22Rv1 (cell line): ENCODE measurements at regions not wholly inside any gene's neighbourhood (a gene's known extent, or its start where the extent isn't known, plus 50 kb on each side); places are given as distances from the start of the nearest gene placed in this dataset.

Experiments
- ZFX ChIP-seq: fragments of 450-650 bp; IDR thresholded peaks from 2 replicates; pipeline ENCODE4 v1.6.1; 2017; ENCODE audit warnings: antibody characterized with exemption, borderline replicate concordance
- TF ChIP-seq, protein P1 (sequence below): fragments of 450-650 bp; IDR thresholded peaks from 2 replicates; pipeline ENCODE4 v1.5.1; 2017; ENCODE audit warnings: mild to moderate bottlenecking

DNA sequence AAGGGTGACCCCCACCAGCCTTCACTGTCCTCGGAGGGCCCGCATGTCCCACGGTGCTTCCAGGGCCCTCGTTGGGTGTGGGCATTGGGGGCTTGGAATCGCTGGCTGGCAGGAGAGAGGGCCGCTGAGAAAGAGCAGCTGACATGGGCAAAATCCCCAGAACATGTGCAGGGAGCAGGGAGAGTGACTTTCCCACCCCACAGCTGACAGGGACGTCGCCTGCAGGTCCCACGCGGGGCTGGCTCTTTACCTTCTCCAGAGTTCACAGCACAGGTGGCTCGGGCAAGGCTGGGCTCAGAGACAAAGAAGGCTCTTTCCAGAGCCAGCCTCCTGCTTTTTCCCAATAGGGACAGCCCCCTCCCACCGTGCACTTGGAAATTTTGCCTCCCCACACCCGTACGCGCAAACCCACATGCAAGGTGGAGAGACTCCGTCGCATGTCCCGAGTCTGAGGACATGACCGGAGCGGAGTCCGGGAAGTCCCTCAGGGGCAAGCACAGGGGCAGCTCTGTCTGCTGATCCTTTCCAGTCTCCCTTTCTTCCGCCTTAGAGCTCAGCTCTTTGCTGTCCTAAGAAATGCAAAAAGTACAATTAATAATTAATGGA is 370.2 kb upstream of the MYT1L start:
- TF ChIP-seq, protein P1, sequence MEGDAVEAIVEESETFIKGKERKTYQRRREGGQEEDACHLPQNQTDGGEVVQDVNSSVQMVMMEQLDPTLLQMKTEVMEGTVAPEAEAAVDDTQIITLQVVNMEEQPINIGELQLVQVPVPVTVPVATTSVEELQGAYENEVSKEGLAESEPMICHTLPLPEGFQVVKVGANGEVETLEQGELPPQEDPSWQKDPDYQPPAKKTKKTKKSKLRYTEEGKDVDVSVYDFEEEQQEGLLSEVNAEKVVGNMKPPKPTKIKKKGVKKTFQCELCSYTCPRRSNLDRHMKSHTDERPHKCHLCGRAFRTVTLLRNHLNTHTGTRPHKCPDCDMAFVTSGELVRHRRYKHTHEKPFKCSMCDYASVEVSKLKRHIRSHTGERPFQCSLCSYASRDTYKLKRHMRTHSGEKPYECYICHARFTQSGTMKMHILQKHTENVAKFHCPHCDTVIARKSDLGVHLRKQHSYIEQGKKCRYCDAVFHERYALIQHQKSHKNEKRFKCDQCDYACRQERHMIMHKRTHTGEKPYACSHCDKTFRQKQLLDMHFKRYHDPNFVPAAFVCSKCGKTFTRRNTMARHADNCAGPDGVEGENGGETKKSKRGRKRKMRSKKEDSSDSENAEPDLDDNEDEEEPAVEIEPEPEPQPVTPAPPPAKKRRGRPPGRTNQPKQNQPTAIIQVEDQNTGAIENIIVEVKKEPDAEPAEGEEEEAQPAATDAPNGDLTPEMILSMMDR = no peak
- no peak for TF ChIP-seq ZFX
